B cell (primary cell): ENCODE measurements at regions not wholly inside any gene's neighbourhood (a gene's known extent, or its start where the extent isn't known, plus 50 kb on each side); places are given as distances from the start of the nearest gene placed in this dataset.

Experiments used
- ATAC-seq: fragments of 200-7000 bp; cut with Tn5 transposase; one replicate; pipeline ENCODE4 v1.10.0; 2021; ENCODE audit warnings: low read depth, mild to moderate bottlenecking, moderate number of reproducible peaks, moderate library complexity
- CTCF ChIA-PET: fragments of 350-600 bp; sonication (Branson Sonifier 250); formaldehyde crosslinking; loops from one replicate; lab custom pipeline; 2021; ENCODE audit warnings: antibody characterized with exemption, inconsistent platforms; lab: Charles Lee
- POLR2A ChIA-PET: fragments of 350-600 bp; sonication (Branson Sonifier 250); formaldehyde crosslinking; loops from one replicate; lab custom pipeline; 2021; ENCODE audit warnings: antibody characterized with exemption; lab: Charles Lee
- DNase-seq: peaks from one replicate; pipeline ENCODE4 v3.0.0; 2013
- H2AFZ ChIP-seq: 2 replicates; pipeline ENCODE4 v1.6.1; 2012; ENCODE audit warnings: mild to moderate bottlenecking, low read depth, low read length; ENCODE audit not compliant: insufficient read depth, poor library complexity, severe bottlenecking
- H3K27ac ChIP-seq, 2 donors: 1 replicate in 1 of 2; 2 replicates in 1 of 2; pipeline ENCODE4 v1.5.1; 2012 to 2013; ENCODE audit warnings: low read length in 2 of 2, mild to moderate bottlenecking in 2 of 2, moderate library complexity in 1 of 2
- H3K27me3 ChIP-seq, 4 experiments: fragments of 200-600 bp in 1 of 4; sonication (generic) in 1 of 4; replicated peaks in 1 of 4; 1 replicate in 2 of 4; 2 replicates in 2 of 4; pipeline versions ENCODE4 v1.6.1 to v1.7.0; 2013 to 2016; ENCODE audit warnings: low read length in 3 of 4, mild to moderate bottlenecking in 2 of 4, mixed read lengths in 1 of 4, moderate library complexity in 1 of 4; ENCODE audit not compliant: insufficient read depth in 4 of 4, control insufficient read depth in 3 of 4; ENCODE audit errors: control extremely low read depth in 1 of 4
- H3K36me3 ChIP-seq, 2 experiments: replicated peaks in 1 of 2; 1 replicate in 1 of 2; 2 replicates in 1 of 2; pipeline versions ENCODE4 v1.6.1 to v1.7.1; 2013; ENCODE audit warnings: low read length in 1 of 2; ENCODE audit not compliant: insufficient read depth in 2 of 2, control insufficient read depth in 1 of 2; ENCODE audit errors: control extremely low read depth in 1 of 2, extremely low read depth in 1 of 2
- H3K4me1 ChIP-seq, 2 donors: fragments of 200-600 bp in 1 of 2; sonication (generic) in 1 of 2; 1 replicate in 1 of 2; 2 replicates in 1 of 2; pipeline versions ENCODE4 v1.5.1 to v1.6.1; 2013 to 2017; ENCODE audit warnings: low read length in 2 of 2; ENCODE audit not compliant: control insufficient read depth in 2 of 2, insufficient read depth in 2 of 2
- H3K4me2 ChIP-seq: replicated peaks from 2 replicates; pipeline ENCODE3; 2012; ENCODE audit warnings: mild to moderate bottlenecking, low read depth, low read length; ENCODE audit not compliant: poor library complexity, severe bottlenecking
- H3K4me3 ChIP-seq, 5 experiments: fragments of 200-600 bp in 1 of 5; sonication (generic) in 1 of 5; 1 replicate in 3 of 5; 2 replicates in 2 of 5; pipeline versions ENCODE4 v1.5.1 to v1.7.0; 2011 to 2016; ENCODE audit warnings: low read length in 4 of 5, mild to moderate bottlenecking in 4 of 5, low read depth in 2 of 5, control low read depth in 1 of 5, moderate library complexity in 1 of 5; ENCODE audit not compliant: insufficient read depth in 1 of 5; ENCODE audit errors: control extremely low read depth in 1 of 5, extremely low read depth in 1 of 5
- H3K79me2 ChIP-seq: fragments of 200-600 bp; sonication (generic); one replicate; pipeline ENCODE4 v1.6.0; 2016; ENCODE audit warnings: low read length; ENCODE audit not compliant: control insufficient read depth, insufficient read depth
- H3K9ac ChIP-seq: fragments of 200-600 bp; sonication (generic); 2 replicates; pipeline ENCODE4 v1.6.1; 2017; ENCODE audit warnings: mild to moderate bottlenecking, low read length, moderate library complexity
- H3K9me3 ChIP-seq, 3 donors: one replicate each; pipeline versions ENCODE4 v1.6.1 to v1.7.1; 2013; ENCODE audit warnings: low read length in 2 of 3; ENCODE audit not compliant: control insufficient read depth in 2 of 3, insufficient read depth in 1 of 3; ENCODE audit errors: control extremely low read depth in 1 of 3
- H4K20me1 ChIP-seq: 2 replicates; pipeline ENCODE4 v1.6.0; 2012; ENCODE audit warnings: mild to moderate bottlenecking, low read length; ENCODE audit not compliant: insufficient read depth, control insufficient read depth, poor library complexity, severe bottlenecking
- H3K27ac Mint-ChIP-seq: one replicate; pipeline ENCODE4 v1.8.0; 2021; ENCODE audit warnings: mixed read lengths
- H3K27me3 Mint-ChIP-seq: one replicate; pipeline ENCODE4 v1.8.0; 2021; ENCODE audit warnings: mixed read lengths
- H3K4me1 Mint-ChIP-seq: one replicate; pipeline ENCODE4 v1.8.0; 2021; ENCODE audit warnings: mixed read lengths
- H3K4me3 Mint-ChIP-seq: one replicate; pipeline ENCODE4 v1.8.0; 2021; ENCODE audit warnings: mixed read lengths
- H3K9me3 Mint-ChIP-seq: one replicate; pipeline ENCODE4 v1.8.0; 2022; ENCODE audit warnings: mixed read lengths; ENCODE audit not compliant: insufficient read depth
- CTCF ChIP-seq: fragments of 200-600 bp; IDR thresholded peaks from one replicate; pipeline ENCODE4 v1.8.0; 2022; ENCODE audit warnings: antibody characterized with exemption, mild to moderate bottlenecking
- EZH2 ChIP-seq: IDR thresholded peaks from 2 replicates; pipeline ENCODE4 v1.6.1; 2012; ENCODE audit warnings: borderline replicate concordance, low read depth, mild to moderate bottlenecking, moderate library complexity, low read length; ENCODE audit not compliant: insufficient read depth, poor library complexity, severe bottlenecking
- WGBS: methylation state at CpG from one replicate; pipeline ENCODE4 v1.1.5; 2013; ENCODE audit warnings: missing lambda C conversion rate; ENCODE audit not compliant: insufficient coverage; 5-methylcytosine and 5-hydroxymethylcytosine counted together
- intact Hi-C: fragments of 100-400 bp; cut with micrococcal nuclease; formaldehyde crosslinking; loops from one replicate; pipeline ENCODE4 v1.10.0; 2022

- H2AFZ ChIP-seq, result no peak overlapping the region
- no peak overlapping the region for H3K4me3 Mint-ChIP-seq
- H3K4me1 Mint-ChIP-seq, result no peaks in the 10 kb centered on the region
- H3K9me3 ChIP-seq, result peaks cover under 1 to 4% (median 2%) of the 10 kb centered on the region in 3 donors
- H3K4me1 ChIP-seq, result no peaks in the 10 kb centered on the region
- ATAC-seq (no peak), DNase-seq (no peak)
- no peak overlapping the region for H3K27ac ChIP-seq
- no peak overlapping the region for H3K9ac ChIP-seq
- H3K79me2 ChIP-seq, result no peaks in the 10 kb centered on the region
- ChIA-PET POLR2A (no interaction called here), CTCF (no interaction called here)
- no peaks in the 10 kb centered on the region for H4K20me1 ChIP-seq
- H3K27ac Mint-ChIP-seq, result no peak overlapping the region
- TF ChIP-seq EZH2, result no peak
- no peak for TF ChIP-seq CTCF
- no peak overlapping the region for H3K4me2 ChIP-seq
- H3K36me3 ChIP-seq, result no peaks in the 10 kb centered on the region
- H3K9me3 Mint-ChIP-seq, result no peaks in the 10 kb centered on the region
- intact Hi-C loops, result no loop called here
- no peaks in the 10 kb centered on the region for H3K27me3 Mint-ChIP-seq
- WGBS, result no CpG with 5 or more reads among the region's 3 CpGs
- H3K27me3 ChIP-seq, result no peaks in the 10 kb centered on the region
- H3K4me3 ChIP-seq, result no peak overlapping the region
These were observed 932.5 kb upstream of the MIR17HG start for GRCh38 chr13:90414691-90415596.

- Histone ChIP-seq H3K79me2 (no peaks in the 10 kb centered on the region), H3K27ac (no peak overlapping the region), H3K27me3 (no peaks in the 10 kb centered on the region), H2AFZ (no peak overlapping the region), H3K4me3 (no peak overlapping the region), H3K4me1 (no peaks in the 10 kb centered on the region), H3K36me3 (no peaks in the 10 kb centered on the region), H3K9me3 (peaks cover 2 to 4% (median 2%) of the 10 kb centered on the region in 3 donors), H4K20me1 (no peaks in the 10 kb centered on the region), H3K4me2 (no peak overlapping the region), H3K9ac (no peak overlapping the region)
- ChIA-PET POLR2A (no interaction called here), CTCF (no interaction called here)
- intact Hi-C loops, result no loop called here
- Mint-ChIP-seq H3K4me1 (no peaks in the 10 kb centered on the region), H3K9me3 (peaks cover 5% of the 10 kb centered on the region), H3K27me3 (no peaks in the 10 kb centered on the region), H3K27ac (no peak overlapping the region), H3K4me3 (no peak overlapping the region)
- no peak for TF ChIP-seq EZH2
- TF ChIP-seq CTCF, result no peak
- DNase-seq (no peak), ATAC-seq (no peak)
- 50% methylated on average over 1 of the region's 3 CpGs for WGBS
These were observed 931.6 kb upstream of the MIR17HG start for GRCh38 chr13:90415902-90416301.
